Activated effector memory CD4-positive, alpha-beta T cell treated with Interleukin-2 at 50 U/mL for 16 hours (primary cell): ENCODE measurements at regions not wholly inside any gene's neighbourhood (a gene's known extent, or its start where the extent isn't known, plus 50 kb on each side); places are given as distances from the start of the nearest gene placed in this dataset.

ENCODE experiments used
- DNase-seq: peaks from one replicate; pipeline ENCODE4 v3.0.0-alpha.2; 2020

- no peak for DNase-seq
Observed at GRCh38 chr21:38743772-38744529, 61.8 kb upstream of the ETS2 start.

- DNase-seq, result no peak
Observed at GRCh38 chr21:38744861-38745260, 60.9 kb upstream of the ETS2 start.

- DNase-seq, result no peak
Observed at GRCh38 chr21:38747810-38748209, 57.9 kb upstream of the ETS2 start.

- DNase-seq, result no peak
Observed at GRCh38 chr21:38751379-38752050, 54.2 kb upstream of the ETS2 start.

GRCh38 chr21:38752051-38752505, 53.7 kb upstream of the ETS2 start:
- DNase-seq, result no peak

- no peak for DNase-seq
Observed at GRCh38 chr21:38753114-38753513, 52.6 kb upstream of the ETS2 start.

GRCh38 chr21:38753557-38753971, 52.2 kb upstream of the ETS2 start:
- no peak for DNase-seq
